DMS53 treated with DMSO at 0.1 percent for 48 hours (cell line): ENCODE measurements at regions not wholly inside any gene's neighbourhood (a gene's known extent, or its start where the extent isn't known, plus 50 kb on each side); places are given as distances from the start of the nearest gene placed in this dataset.
A peak's percentile ranks its signal among the peaks of the same experiment; 100 is the strongest.
"Not testable (repeated sequence)": the region's sequence is repeated elsewhere in the genome, so short reads cannot be mapped to it uniquely, and the experiment has no call there.

Source experiments
- DNase-seq: peaks from one replicate; lab custom pipeline; 2025; ENCODE audit not compliant: unreplicated experiment; lab: John Stamatoyannopoulos, UW

- no peak for DNase-seq
Measured at GRCh38 chr5:158521995-158522394, 577.7 kb downstream of the EBF1 start.

GRCh38 chr5:158519433-158520021 is 580.2 kb downstream of the EBF1 start:
- DNase-seq: no peak

- DNase-seq: no peak
Measured at GRCh38 chr5:158516521-158516920, 583.2 kb downstream of the EBF1 start.

GRCh38 chr5:158514986-158515359 is 584.7 kb downstream of the EBF1 start:
- DNase-seq: no peak

GRCh38 chr5:158514319-158514985 is 585.3 kb downstream of the EBF1 start:
- no peak for DNase-seq

- no peak for DNase-seq
Measured at GRCh38 chr5:158513490-158514318, 586.0 kb downstream of the EBF1 start.

- peak; percentile 5 for DNase-seq
Measured at GRCh38 chr5:158511454-158511853, 588.3 kb downstream of the EBF1 start.

GRCh38 chr5:158510479-158510878 is 589.2 kb downstream of the EBF1 start:
- no peak for DNase-seq

GRCh38 chr5:158506648-158507047 is 593.1 kb downstream of the EBF1 start:
- DNase-seq: no peak

GRCh38 chr5:158502686-158503085 is 597.0 kb downstream of the EBF1 start:
- no peak for DNase-seq

- DNase-seq: no peak
Measured at GRCh38 chr5:158499892-158500418, 599.8 kb downstream of the EBF1 start.

GRCh38 chr5:158499075-158499891 is 600.4 kb downstream of the EBF1 start:
- DNase-seq: no peak

GRCh38 chr5:158496624-158497023 is 603.1 kb downstream of the EBF1 start:
- no peak for DNase-seq

- no peak for DNase-seq
Measured at GRCh38 chr5:158494541-158494940, 605.2 kb downstream of the EBF1 start.

- not testable (repeated sequence) for DNase-seq
Measured at GRCh38 chr5:158494044-158494443, 605.7 kb downstream of the EBF1 start.

GRCh38 chr5:158492841-158493242 is 606.9 kb downstream of the EBF1 start:
- no peak for DNase-seq

- DNase-seq: no peak
Measured at GRCh38 chr5:158492136-158492535, 607.6 kb downstream of the EBF1 start.

GRCh38 chr5:158487664-158488063 is 612.1 kb downstream of the EBF1 start:
- DNase-seq: no peak

- DNase-seq: no peak
Measured at GRCh38 chr5:158487156-158487555, 612.6 kb downstream of the EBF1 start.

GRCh38 chr5:158486566-158486965 is 613.1 kb downstream of the EBF1 start:
- DNase-seq: no peak

- DNase-seq: no peak
Measured at GRCh38 chr5:158485604-158486081, 614.1 kb downstream of the EBF1 start.
